Activated CD8-positive, alpha-beta T cell treated with anti-CD3 and anti-CD28 coated beads for 36 hours (primary cell): ENCODE measurements at regions not wholly inside any gene's neighbourhood (a gene's known extent, or its start where the extent isn't known, plus 50 kb on each side); places are given as distances from the start of the nearest gene placed in this dataset.

Source experiments
- ATAC-seq: fragments of 200-7000 bp; cut with Tn5 transposase; one replicate; pipeline ENCODE4 v1.10.0; 2021; ENCODE audit warnings: mild to moderate bottlenecking, moderate library complexity
- CTCF ChIA-PET: fragments of 350-600 bp; sonication (Branson Sonifier 250); formaldehyde crosslinking; loops from one replicate; lab custom pipeline; 2021; ENCODE audit warnings: antibody characterized with exemption; lab: Charles Lee
- POLR2A ChIA-PET: fragments of 350-600 bp; sonication (Branson Sonifier 250); formaldehyde crosslinking; loops from one replicate; lab custom pipeline; 2021; ENCODE audit warnings: antibody characterized with exemption; lab: Charles Lee
- DNase-seq: peaks from one replicate; pipeline ENCODE4 v3.0.0-alpha.2; 2020
- H3K27ac Mint-ChIP-seq: one replicate; pipeline ENCODE4 v1.8.0; 2021; ENCODE audit warnings: mild to moderate bottlenecking, mixed read lengths
- H3K27me3 Mint-ChIP-seq: one replicate; pipeline ENCODE4 v1.8.0; 2021; ENCODE audit warnings: mixed read lengths
- H3K36me3 Mint-ChIP-seq: one replicate; pipeline ENCODE4 v1.8.0; 2021; ENCODE audit warnings: low read depth, mixed read lengths
- H3K4me1 Mint-ChIP-seq: one replicate; pipeline ENCODE4 v1.8.0; 2021; ENCODE audit warnings: low read depth, mixed read lengths
- H3K4me3 Mint-ChIP-seq: one replicate; pipeline ENCODE4 v1.8.0; 2021; ENCODE audit warnings: mild to moderate bottlenecking, moderate library complexity, mixed read lengths
- H3K9me3 Mint-ChIP-seq: one replicate; pipeline ENCODE4 v1.8.0; 2021; ENCODE audit warnings: mixed read lengths
- intact Hi-C: fragments of 100-400 bp; cut with micrococcal nuclease; formaldehyde crosslinking; loops from one replicate; pipeline ENCODE4 v1.10.0; 2022
- TF ChIP-seq, protein P1 (sequence below): fragments of 200-600 bp; IDR thresholded peaks from one replicate; pipeline ENCODE4 v1.8.0; 2022; ENCODE audit warnings: antibody characterized with exemption, mild to moderate bottlenecking

DNA sequence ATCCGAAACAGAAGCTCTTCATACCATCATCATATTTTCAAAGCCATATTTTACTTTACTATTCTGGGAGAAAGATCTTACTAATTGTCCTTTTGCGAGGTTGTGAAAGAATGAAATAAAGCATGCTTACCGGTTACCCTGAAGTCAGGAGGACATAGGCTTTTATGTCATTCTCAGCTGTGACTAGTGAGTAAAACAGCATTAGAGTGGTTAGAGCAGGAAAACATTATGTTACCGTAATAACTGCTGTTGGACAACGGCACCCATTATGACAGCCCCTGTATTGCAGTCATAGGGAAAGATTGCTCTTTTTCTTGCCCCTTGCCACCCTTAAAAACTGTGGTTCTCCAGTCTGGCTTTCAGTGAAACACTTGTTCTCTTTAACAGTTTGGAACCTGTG, 1035.7 kb downstream of the ZPLD1 start:
- H3K4me1 Mint-ChIP-seq: no peaks in the 10 kb centered on the region
- no peak overlapping the region for H3K27ac Mint-ChIP-seq
- POLR2A ChIA-PET: no interaction called here
- ATAC-seq (no peak), DNase-seq (no peak)
- CTCF ChIA-PET: interaction anchor here (0.8 kb wide), 1 partner anchor 23 kb away, joined by 3 read pairs; no protein-coding TSS in a partner anchor
- no peaks in the 10 kb centered on the region for H3K27me3 Mint-ChIP-seq
- no peaks in the 10 kb centered on the region for H3K36me3 Mint-ChIP-seq
- H3K4me3 Mint-ChIP-seq: no peak overlapping the region
- TF ChIP-seq, protein P1, sequence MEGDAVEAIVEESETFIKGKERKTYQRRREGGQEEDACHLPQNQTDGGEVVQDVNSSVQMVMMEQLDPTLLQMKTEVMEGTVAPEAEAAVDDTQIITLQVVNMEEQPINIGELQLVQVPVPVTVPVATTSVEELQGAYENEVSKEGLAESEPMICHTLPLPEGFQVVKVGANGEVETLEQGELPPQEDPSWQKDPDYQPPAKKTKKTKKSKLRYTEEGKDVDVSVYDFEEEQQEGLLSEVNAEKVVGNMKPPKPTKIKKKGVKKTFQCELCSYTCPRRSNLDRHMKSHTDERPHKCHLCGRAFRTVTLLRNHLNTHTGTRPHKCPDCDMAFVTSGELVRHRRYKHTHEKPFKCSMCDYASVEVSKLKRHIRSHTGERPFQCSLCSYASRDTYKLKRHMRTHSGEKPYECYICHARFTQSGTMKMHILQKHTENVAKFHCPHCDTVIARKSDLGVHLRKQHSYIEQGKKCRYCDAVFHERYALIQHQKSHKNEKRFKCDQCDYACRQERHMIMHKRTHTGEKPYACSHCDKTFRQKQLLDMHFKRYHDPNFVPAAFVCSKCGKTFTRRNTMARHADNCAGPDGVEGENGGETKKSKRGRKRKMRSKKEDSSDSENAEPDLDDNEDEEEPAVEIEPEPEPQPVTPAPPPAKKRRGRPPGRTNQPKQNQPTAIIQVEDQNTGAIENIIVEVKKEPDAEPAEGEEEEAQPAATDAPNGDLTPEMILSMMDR: no peak
- no peaks in the 10 kb centered on the region for H3K9me3 Mint-ChIP-seq
- intact Hi-C loops: no loop called here

DNA sequence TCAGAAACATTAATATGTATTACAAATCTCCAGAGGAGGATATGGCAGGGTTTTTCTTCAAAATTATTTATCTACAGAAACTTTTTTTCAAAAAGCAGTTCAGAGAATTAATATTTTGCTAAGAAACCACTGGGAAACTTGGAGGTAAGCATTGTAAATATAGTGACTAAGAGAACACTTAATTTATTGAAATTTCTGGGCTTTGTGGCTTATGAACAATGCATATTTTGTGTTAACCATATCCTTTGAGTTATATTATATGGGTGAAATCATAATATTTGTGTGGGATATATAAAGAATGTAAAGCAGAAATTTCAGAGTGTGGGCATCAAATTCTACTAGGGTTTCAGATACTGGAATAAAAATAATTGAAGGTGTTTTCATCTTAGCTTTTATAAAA, 1059.2 kb downstream of the ZPLD1 start:
- no peak overlapping the region for H3K27ac Mint-ChIP-seq
- peaks cover 4% of the 10 kb centered on the region for H3K9me3 Mint-ChIP-seq
- H3K27me3 Mint-ChIP-seq: no peaks in the 10 kb centered on the region
- POLR2A ChIA-PET: no interaction called here
- TF ChIP-seq, protein P1: no peak
- CTCF ChIA-PET: no interaction called here
- no peak for ATAC-seq
- DNase-seq: no peak
- intact Hi-C loops: no loop called here
- H3K36me3 Mint-ChIP-seq: no peaks in the 10 kb centered on the region
- no peak overlapping the region for H3K4me3 Mint-ChIP-seq
- H3K4me1 Mint-ChIP-seq: no peaks in the 10 kb centered on the region

DNA sequence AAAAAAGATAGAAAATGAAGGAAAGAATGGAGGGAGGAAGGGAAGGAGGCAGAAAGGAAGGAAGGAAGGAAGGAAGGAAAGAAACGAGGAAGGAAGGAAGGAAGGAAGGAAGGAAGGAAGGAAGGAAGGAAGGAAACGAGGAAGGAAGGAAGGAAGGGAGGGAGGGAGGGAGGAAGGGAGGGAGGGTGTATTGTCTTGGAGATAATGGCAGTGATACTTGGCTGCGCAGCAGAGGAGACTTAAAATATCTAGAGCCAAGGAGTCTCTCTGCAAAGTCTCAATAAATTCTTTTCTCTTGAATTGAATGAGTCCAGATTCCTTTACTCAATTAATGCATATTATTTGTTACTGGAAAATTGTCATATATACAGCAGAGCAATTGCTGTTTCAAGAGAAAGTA, 1059.7 kb downstream of the ZPLD1 start:
- Mint-ChIP-seq H3K9me3 (peaks cover 4% of the 10 kb centered on the region), H3K27ac (no peak overlapping the region), H3K4me1 (no peaks in the 10 kb centered on the region), H3K4me3 (no peak overlapping the region), H3K36me3 (no peaks in the 10 kb centered on the region), H3K27me3 (no peaks in the 10 kb centered on the region)
- DNase-seq: no peak
- ChIA-PET CTCF (no interaction called here), POLR2A (no interaction called here)
- no peak for ATAC-seq
- intact Hi-C loops: no loop called here
- TF ChIP-seq, protein P1: no peak

DNA sequence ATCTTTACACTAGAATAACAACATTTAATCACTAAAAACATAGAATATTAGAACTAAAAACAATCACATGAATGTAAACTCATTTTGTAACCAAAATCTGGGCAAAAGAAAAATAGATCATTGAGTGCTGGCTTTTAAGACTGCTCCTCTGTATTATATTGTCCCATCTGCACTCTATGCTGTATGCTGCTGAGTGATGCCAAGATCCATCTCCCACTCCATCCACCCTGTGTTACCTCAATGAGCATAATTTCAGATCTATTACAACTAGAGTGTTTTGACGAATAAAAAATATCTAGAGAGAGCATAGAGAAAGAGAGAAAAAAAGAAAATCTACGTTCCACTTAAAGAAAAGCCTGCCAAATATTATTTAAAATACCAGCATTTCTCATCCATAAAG, 1060.4 kb downstream of the ZPLD1 start:
- CTCF ChIA-PET: no interaction called here
- ATAC-seq: no peak
- POLR2A ChIA-PET: no interaction called here
- no peaks in the 10 kb centered on the region for H3K36me3 Mint-ChIP-seq
- no peak overlapping the region for H3K4me3 Mint-ChIP-seq
- TF ChIP-seq, protein P1: no peak
- no peak overlapping the region for H3K27ac Mint-ChIP-seq
- intact Hi-C loops: no loop called here
- DNase-seq: no peak
- H3K9me3 Mint-ChIP-seq: peaks cover 2% of the 10 kb centered on the region
- H3K4me1 Mint-ChIP-seq: no peaks in the 10 kb centered on the region
- H3K27me3 Mint-ChIP-seq: no peaks in the 10 kb centered on the region

DNA sequence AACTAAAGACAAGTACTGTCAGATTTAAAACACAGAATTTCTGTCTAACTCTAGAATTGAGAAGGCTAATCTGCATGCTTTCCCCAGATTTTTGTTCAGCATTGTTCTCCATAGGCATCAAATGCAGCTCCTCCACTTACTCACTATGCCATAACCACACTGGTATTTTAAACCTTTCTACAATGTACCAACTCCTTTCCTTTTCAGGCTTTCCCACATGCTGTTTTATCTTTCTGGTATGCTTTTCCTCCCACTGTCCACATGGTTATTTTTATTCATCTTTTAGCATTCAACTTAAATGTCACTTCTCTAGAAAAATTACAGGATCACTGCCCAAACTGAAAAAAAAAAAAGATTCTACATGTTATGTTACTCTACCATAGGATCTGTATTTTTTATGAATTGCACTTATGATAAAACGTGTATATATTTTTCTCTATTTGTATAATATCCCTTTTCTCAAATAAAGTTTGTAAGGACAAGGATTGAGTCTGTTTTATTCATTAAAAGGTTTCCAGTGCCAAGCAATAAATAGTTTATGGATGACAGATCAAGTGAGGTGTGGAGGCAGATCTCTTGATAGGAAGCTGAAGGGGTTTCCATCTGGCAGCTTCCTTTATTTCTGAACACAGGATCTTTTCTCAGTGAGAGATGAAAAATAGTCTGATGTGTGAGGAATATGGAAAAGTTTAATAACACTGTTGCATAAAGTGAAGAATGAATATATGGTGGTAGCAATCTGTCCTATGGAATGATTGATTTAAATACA, 1064.5 kb downstream of the ZPLD1 start:
- CTCF ChIA-PET: no interaction called here
- no peaks in the 10 kb centered on the region for H3K36me3 Mint-ChIP-seq

More for the DNA sequence above, 1064.5 kb downstream of the ZPLD1 start:
- POLR2A ChIA-PET: no interaction called here
- DNase-seq (no peak), ATAC-seq (no peak)
- H3K27ac Mint-ChIP-seq: no peak overlapping the region
- TF ChIP-seq, protein P1: no peak
- H3K4me3 Mint-ChIP-seq: no peak overlapping the region
- no peaks in the 10 kb centered on the region for H3K27me3 Mint-ChIP-seq
- peaks cover 4% of the 10 kb centered on the region for H3K9me3 Mint-ChIP-seq
- intact Hi-C loops: no loop called here
- no peaks in the 10 kb centered on the region for H3K4me1 Mint-ChIP-seq
